ENCODE measurements at regions not wholly inside any gene's neighbourhood (a gene's known extent, or its start where the extent isn't known, plus 50 kb on each side); places are given as distances from the start of the nearest gene placed in this dataset.

DNA sequence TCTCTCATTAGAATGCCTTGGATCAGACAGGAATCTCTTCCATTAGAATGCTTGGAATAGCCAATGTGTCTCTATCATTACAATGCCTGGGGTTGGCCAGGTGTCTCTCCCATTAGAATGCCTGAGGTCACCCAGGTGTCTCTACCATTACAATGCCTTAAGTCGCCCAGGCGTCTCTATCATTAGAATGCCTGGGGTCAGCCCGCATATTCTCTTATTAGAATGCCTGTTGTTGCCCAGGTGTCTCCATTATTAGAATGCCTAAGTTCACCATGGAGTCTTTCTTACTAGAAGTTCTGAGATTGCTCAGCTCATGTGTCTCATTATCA is 60.2 kb downstream of the RNF187 start:
- no peaks in the 10 kb centered on the region for H3K9me2 ChIP-seq (ENCODE audit: insufficient read depth)
- H3K4me1 ChIP-seq (ENCODE audit: insufficient read depth): no peaks in the 10 kb centered on the region
- Mint-ChIP-seq H3K27me3 (ENCODE audit: insufficient read depth, low read depth, poor library complexity) (peaks cover 99% of the 10 kb centered on the region), H3K27ac (no peak overlapping the region), H3K4me1 (no peaks in the 10 kb centered on the region), H3K36me3 (ENCODE audit: low read depth) (peaks cover 3% of the 10 kb centered on the region; the same call in 1 of the 3 replicates), H3K4me3 (no peak overlapping the region), H3K9me3 (peaks cover 81% of the 10 kb centered on the region)
- ATAC-seq (no peak), DNase-seq (ENCODE audit: low spot score) (no peak)
- no peaks in the 10 kb centered on the region for H3F3A ChIP-seq (replicated peaks; ENCODE audit: low read depth)
- TF ChIP-seq, protein P1, sequence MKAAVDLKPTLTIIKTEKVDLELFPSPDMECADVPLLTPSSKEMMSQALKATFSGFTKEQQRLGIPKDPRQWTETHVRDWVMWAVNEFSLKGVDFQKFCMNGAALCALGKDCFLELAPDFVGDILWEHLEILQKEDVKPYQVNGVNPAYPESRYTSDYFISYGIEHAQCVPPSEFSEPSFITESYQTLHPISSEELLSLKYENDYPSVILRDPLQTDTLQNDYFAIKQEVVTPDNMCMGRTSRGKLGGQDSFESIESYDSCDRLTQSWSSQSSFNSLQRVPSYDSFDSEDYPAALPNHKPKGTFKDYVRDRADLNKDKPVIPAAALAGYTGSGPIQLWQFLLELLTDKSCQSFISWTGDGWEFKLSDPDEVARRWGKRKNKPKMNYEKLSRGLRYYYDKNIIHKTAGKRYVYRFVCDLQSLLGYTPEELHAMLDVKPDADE (IDR thresholded peaks at IDR 0.05): no peak
- TF ChIP-seq, protein P2, sequence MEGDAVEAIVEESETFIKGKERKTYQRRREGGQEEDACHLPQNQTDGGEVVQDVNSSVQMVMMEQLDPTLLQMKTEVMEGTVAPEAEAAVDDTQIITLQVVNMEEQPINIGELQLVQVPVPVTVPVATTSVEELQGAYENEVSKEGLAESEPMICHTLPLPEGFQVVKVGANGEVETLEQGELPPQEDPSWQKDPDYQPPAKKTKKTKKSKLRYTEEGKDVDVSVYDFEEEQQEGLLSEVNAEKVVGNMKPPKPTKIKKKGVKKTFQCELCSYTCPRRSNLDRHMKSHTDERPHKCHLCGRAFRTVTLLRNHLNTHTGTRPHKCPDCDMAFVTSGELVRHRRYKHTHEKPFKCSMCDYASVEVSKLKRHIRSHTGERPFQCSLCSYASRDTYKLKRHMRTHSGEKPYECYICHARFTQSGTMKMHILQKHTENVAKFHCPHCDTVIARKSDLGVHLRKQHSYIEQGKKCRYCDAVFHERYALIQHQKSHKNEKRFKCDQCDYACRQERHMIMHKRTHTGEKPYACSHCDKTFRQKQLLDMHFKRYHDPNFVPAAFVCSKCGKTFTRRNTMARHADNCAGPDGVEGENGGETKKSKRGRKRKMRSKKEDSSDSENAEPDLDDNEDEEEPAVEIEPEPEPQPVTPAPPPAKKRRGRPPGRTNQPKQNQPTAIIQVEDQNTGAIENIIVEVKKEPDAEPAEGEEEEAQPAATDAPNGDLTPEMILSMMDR (conservative IDR thresholded peaks at IDR 0.05; ENCODE audit: low read depth in 2 of 2): no peak
- TF ChIP-seq, protein P3, sequence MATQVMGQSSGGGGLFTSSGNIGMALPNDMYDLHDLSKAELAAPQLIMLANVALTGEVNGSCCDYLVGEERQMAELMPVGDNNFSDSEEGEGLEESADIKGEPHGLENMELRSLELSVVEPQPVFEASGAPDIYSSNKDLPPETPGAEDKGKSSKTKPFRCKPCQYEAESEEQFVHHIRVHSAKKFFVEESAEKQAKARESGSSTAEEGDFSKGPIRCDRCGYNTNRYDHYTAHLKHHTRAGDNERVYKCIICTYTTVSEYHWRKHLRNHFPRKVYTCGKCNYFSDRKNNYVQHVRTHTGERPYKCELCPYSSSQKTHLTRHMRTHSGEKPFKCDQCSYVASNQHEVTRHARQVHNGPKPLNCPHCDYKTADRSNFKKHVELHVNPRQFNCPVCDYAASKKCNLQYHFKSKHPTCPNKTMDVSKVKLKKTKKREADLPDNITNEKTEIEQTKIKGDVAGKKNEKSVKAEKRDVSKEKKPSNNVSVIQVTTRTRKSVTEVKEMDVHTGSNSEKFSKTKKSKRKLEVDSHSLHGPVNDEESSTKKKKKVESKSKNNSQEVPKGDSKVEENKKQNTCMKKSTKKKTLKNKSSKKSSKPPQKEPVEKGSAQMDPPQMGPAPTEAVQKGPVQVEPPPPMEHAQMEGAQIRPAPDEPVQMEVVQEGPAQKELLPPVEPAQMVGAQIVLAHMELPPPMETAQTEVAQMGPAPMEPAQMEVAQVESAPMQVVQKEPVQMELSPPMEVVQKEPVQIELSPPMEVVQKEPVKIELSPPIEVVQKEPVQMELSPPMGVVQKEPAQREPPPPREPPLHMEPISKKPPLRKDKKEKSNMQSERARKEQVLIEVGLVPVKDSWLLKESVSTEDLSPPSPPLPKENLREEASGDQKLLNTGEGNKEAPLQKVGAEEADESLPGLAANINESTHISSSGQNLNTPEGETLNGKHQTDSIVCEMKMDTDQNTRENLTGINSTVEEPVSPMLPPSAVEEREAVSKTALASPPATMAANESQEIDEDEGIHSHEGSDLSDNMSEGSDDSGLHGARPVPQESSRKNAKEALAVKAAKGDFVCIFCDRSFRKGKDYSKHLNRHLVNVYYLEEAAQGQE (IDR thresholded peaks at IDR 0.05; ENCODE audit: unreplicated experiment): no peak
- no peak for TF ChIP-seq ZNF114 (CRISPR knock-in tag; IDR thresholded peaks at IDR 0.05)
- no peak for TF ChIP-seq EZH2 (IDR thresholded peaks at IDR 0.05; ENCODE audit: low read depth, unreplicated experiment)
- TF ChIP-seq NANOG (IDR thresholded peaks at IDR 0.05; ENCODE audit: borderline replicate concordance): no peak
- no peak for TF ChIP-seq JUNB (IDR thresholded peaks at IDR 0.05; ENCODE audit: unreplicated experiment)
- no peak for TF ChIP-seq ZNF331 (CRISPR knock-in tag; IDR thresholded peaks at IDR 0.05; ENCODE audit: low read depth)
- TF ChIP-seq CREB1 (CRISPR knock-in tag; IDR thresholded peaks at IDR 0.05; ENCODE audit: low read depth): no peak
- no peak overlapping the region for H3K4me3 ChIP-seq
- no peak overlapping the region for H3K27ac ChIP-seq (ENCODE audit: low read depth)
- no peaks in the 10 kb centered on the region for H3K79me2 ChIP-seq (replicated peaks; ENCODE audit: insufficient read depth)
- no peaks in the 10 kb centered on the region for H3K36me3 ChIP-seq (ENCODE audit: insufficient read depth)
- no peak overlapping the region for H2AFZ ChIP-seq
- H4K20me1 ChIP-seq (replicated peaks; ENCODE audit: insufficient read depth): no peaks in the 10 kb centered on the region; the same call in 1 of the 2 replicates
- H3K4me2 ChIP-seq: no peak overlapping the region
- peaks cover 100% of the 10 kb centered on the region for H3K27me3 ChIP-seq (ENCODE audit: insufficient read depth)

DNA sequence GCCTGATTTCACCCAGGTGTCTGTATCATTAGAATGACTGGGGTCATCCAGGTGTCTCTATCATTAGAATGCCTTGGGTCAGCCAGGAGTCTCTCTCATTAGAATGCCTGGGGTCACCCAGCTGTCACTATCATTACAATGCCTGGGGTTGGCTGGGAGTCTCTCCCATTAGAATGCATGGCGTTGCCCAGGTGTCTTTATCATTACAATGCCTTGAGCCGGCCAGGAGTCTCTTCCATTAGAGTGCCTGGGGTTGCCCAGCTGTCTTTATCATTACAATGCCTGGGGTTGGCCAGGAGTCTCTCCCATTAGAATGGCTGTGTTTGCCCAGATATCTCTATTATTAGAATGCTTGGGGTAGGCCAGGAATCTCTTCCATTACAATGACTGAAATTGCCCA is 61.6 kb downstream of the RNF187 start:
- Mint-ChIP-seq H3K27me3 (ENCODE audit: insufficient read depth, low read depth, poor library complexity) (peaks cover 98% of the 10 kb centered on the region), H3K27ac (no peak overlapping the region), H3K36me3 (ENCODE audit: low read depth) (peaks cover 3% of the 10 kb centered on the region; the same call in 1 of the 3 replicates), H3K9me3 (peaks cover 79% of the 10 kb centered on the region), H3K4me3 (no peak overlapping the region), H3K4me1 (no peaks in the 10 kb centered on the region)
- H3K4me3 ChIP-seq: no peak overlapping the region
- peaks cover 100% of the 10 kb centered on the region for H3K27me3 ChIP-seq (ENCODE audit: insufficient read depth)
- no peaks in the 10 kb centered on the region for H3F3A ChIP-seq (replicated peaks; ENCODE audit: low read depth)
- H3K9me2 ChIP-seq (ENCODE audit: insufficient read depth): no peaks in the 10 kb centered on the region
- H3K4me1 ChIP-seq (ENCODE audit: insufficient read depth): no peaks in the 10 kb centered on the region
- no peaks in the 10 kb centered on the region for H3K79me2 ChIP-seq (replicated peaks; ENCODE audit: insufficient read depth)
- DNase-seq (ENCODE audit: low spot score): peak; percentile 48
- H3K4me2 ChIP-seq: no peak overlapping the region
- TF ChIP-seq CREB1 (CRISPR knock-in tag; IDR thresholded peaks at IDR 0.05; ENCODE audit: low read depth): no peak
- H2AFZ ChIP-seq: no peak overlapping the region
- H3K36me3 ChIP-seq (ENCODE audit: insufficient read depth): no peaks in the 10 kb centered on the region
- peak; percentile 85 for ATAC-seq
- no peaks in the 10 kb centered on the region; the same call in 1 of the 2 replicates for H4K20me1 ChIP-seq (replicated peaks; ENCODE audit: insufficient read depth)
- no peak overlapping the region for H3K27ac ChIP-seq (ENCODE audit: low read depth)

All from GM23338 (cell line).